K562 (cell line): ENCODE measurements at regions not wholly inside any gene's neighbourhood (a gene's known extent, or its start where the extent isn't known, plus 50 kb on each side); places are given as distances from the start of the nearest gene placed in this dataset.
A peak's percentile ranks its signal among the peaks of the same experiment; 100 is the strongest.
"Not testable (repeated sequence)": the region's sequence is repeated elsewhere in the genome, so short reads cannot be mapped to it uniquely, and the experiment has no call there.

Experiments
- ATAC-seq: fragments of 200-7000 bp; cut with Tn5 transposase; 3 replicates; pipeline ENCODE4 v1.9.1; 2020; ENCODE audit warnings: moderate library complexity
- BruUV-seq: library from RNA; stranded (reverse); fragments of 400-500 nt; replicated peaks from 2 replicates; lab custom pipeline; 2021; lab: Mats Ljungman, UMichigan
- CTCF ChIA-PET: fragments of 300-600 bp; formaldehyde crosslinking; extraction: SDS; loops from one replicate; lab custom pipeline; 2021; ENCODE audit warnings: low intra/inter-chr PET ratio; lab: Yijun Ruan, JAX
- POLR2A ChIA-PET: fragments of 300-600, 350-650 bp; sonication (Branson Sonifier 250); formaldehyde crosslinking; extraction: SDS; loops from one replicate; lab custom pipeline; 2021; ENCODE audit warnings: antibody characterized with exemption, inconsistent platforms; lab: Yijun Ruan, JAX
- DNase-seq, 4 experiments: peaks; one replicate each; pipeline versions ENCODE4 v3.0.0 to v3.0.0-alpha.2; 2011 to 2018; ENCODE audit warnings: low spot score in 3 of 4, mixed read lengths in 3 of 4; ENCODE audit errors: extremely low read depth in 1 of 4
- FAIRE-seq: peaks from 2 replicates; lab custom pipeline; 2011; peaks lifted over from hg19 to GRCh38; lab: Jason Lieb, UNC
- H2AFZ ChIP-seq: 2 replicates; pipeline ENCODE4 v1.6.0; 2011; ENCODE audit warnings: low read depth, low read length, control low read depth, inconsistent platforms
- H3K27ac ChIP-seq: fragments of 200-600 bp; 3 replicates; pipeline ENCODE4 v1.8.0; 2011; ENCODE audit warnings: low read depth, mild to moderate bottlenecking, control low read depth, inconsistent platforms, low read length, moderate library complexity, mixed read lengths; ENCODE audit errors: extremely low read depth
- H3K27me3 ChIP-seq, 2 experiments: fragments of 300-600 bp in 1 of 2; 2 replicates in 1 of 2; 3 replicates in 1 of 2; pipeline versions ENCODE4 v1.6.0 to v1.8.0; 2011; ENCODE audit warnings: inconsistent platforms in 2 of 2, low read length in 2 of 2, mild to moderate bottlenecking in 1 of 2, mixed read lengths in 1 of 2, moderate library complexity in 1 of 2; ENCODE audit not compliant: control insufficient read depth in 2 of 2, insufficient read depth in 2 of 2
- H3K36me3 ChIP-seq: fragments of 300-600 bp; 3 replicates; pipeline ENCODE4 v1.8.0; 2011; ENCODE audit warnings: mild to moderate bottlenecking, low read length, inconsistent platforms; ENCODE audit not compliant: control insufficient read depth, insufficient read depth
- H3K4me1 ChIP-seq, 2 experiments: fragments of 200-600 bp in 1 of 2; replicated peaks in 1 of 2; 2 replicates in 1 of 2; 3 replicates in 1 of 2; pipeline versions ENCODE4 v1.5.1 to v1.8.0; 2011; ENCODE audit warnings: inconsistent platforms in 2 of 2, low read length in 2 of 2, mild to moderate bottlenecking in 1 of 2, mixed read lengths in 1 of 2, moderate library complexity in 1 of 2; ENCODE audit not compliant: control insufficient read depth in 2 of 2, insufficient read depth in 2 of 2
- H3K4me2 ChIP-seq: 2 replicates; pipeline ENCODE4 v1.6.1; 2011; ENCODE audit warnings: low read length, control low read depth, inconsistent platforms, mixed read lengths; ENCODE audit not compliant: insufficient read depth
- H3K4me3 ChIP-seq: fragments of 200-600 bp; sonication (generic), shearing (Covaris generic); 2 replicates; pipeline ENCODE4 v1.5.1; 2016; ENCODE audit warnings: control low read depth, inconsistent platforms
- H3K79me2 ChIP-seq: fragments of 200-600 bp; 3 replicates; pipeline ENCODE4 v1.8.0; 2011; ENCODE audit warnings: low read length, inconsistent platforms; ENCODE audit not compliant: control insufficient read depth, insufficient read depth
- H3K9ac ChIP-seq, 2 experiments: 2 replicates each; pipeline versions ENCODE4 v1.6.0 to v1.6.1; 2011; ENCODE audit warnings: low read depth in 2 of 2, low read length in 2 of 2, control low read depth in 1 of 2, inconsistent platforms in 1 of 2, mild to moderate bottlenecking in 1 of 2, mixed read lengths in 1 of 2; ENCODE audit not compliant: insufficient read depth in 1 of 2
- H3K9me1 ChIP-seq: one replicate; pipeline ENCODE4 v1.6.0; 2011; ENCODE audit warnings: inconsistent platforms, mild to moderate bottlenecking, low read length, moderate library complexity; ENCODE audit not compliant: control insufficient read depth, insufficient read depth
- H3K9me3 ChIP-seq: replicated peaks from 2 replicates; pipeline ENCODE4 v1.5.1; 2011; ENCODE audit warnings: low read depth, low read length, inconsistent platforms; ENCODE audit not compliant: control insufficient read depth, insufficient read depth
- H4K20me1 ChIP-seq: replicated peaks from 2 replicates; pipeline ENCODE4 v1.6.1; 2011; ENCODE audit warnings: low read length, inconsistent platforms, mixed read lengths; ENCODE audit not compliant: control insufficient read depth, insufficient read depth
- ATF1 ChIP-seq, 2 experiments: fragments of 450-650 bp in 1 of 2; IDR thresholded peaks; 2 replicates each; pipeline ENCODE4 v1.6.1; 2016; ENCODE audit warnings: missing compliant biosample characterization in 1 of 2, missing genetic modification characterization in 1 of 2
- BHLHE40 ChIP-seq: IDR thresholded peaks from 2 replicates; pipeline ENCODE4 v1.6.1; 2011; ENCODE audit warnings: low read length, improper control_type of control experiment
- CBFA2T3 ChIP-seq: fragments of 450-650 bp; IDR thresholded peaks from 2 replicates; pipeline ENCODE4 v1.6.1; 2017
- CREB1 ChIP-seq, 2 experiments: sonication (generic) in 1 of 2; formaldehyde crosslinking in 1 of 2; IDR thresholded peaks; 2 replicates each; pipeline versions ENCODE4 v1.6.1 to v1.8.0; 2012 to 2022; ENCODE audit warnings: inconsistent platforms in 1 of 2, mild to moderate bottlenecking in 1 of 2, missing genetic modification reagents in 1 of 2, moderate library complexity in 1 of 2
- CREM ChIP-seq: IDR thresholded peaks from 2 replicates; pipeline ENCODE4 v1.6.1; 2014; ENCODE audit warnings: antibody characterized with exemption, low read depth
- MYNN ChIP-seq, 2 experiments: sonication (generic); formaldehyde crosslinking in 1 of 2; IDR thresholded peaks; 2 replicates each; pipeline versions ENCODE4 v1.5.0 to v1.6.1; 2016 to 2020; ENCODE audit warnings: antibody characterized with exemption in 1 of 2, missing genetic modification reagents in 1 of 2
- RCOR1 ChIP-seq, 2 experiments: IDR thresholded peaks; 2 replicates each; pipeline ENCODE4 v1.6.1; 2012; ENCODE audit warnings: low read depth in 2 of 2, low read length in 2 of 2, borderline replicate concordance in 1 of 2, improper control_type of control experiment in 1 of 2
- TCF3 ChIP-seq: sonication (generic); formaldehyde crosslinking; IDR thresholded peaks from 2 replicates; pipeline ENCODE4 v1.4.0; 2020; ENCODE audit warnings: mild to moderate bottlenecking, missing genetic modification reagents
- TEAD4 ChIP-seq, 2 experiments: sonication (generic) in 1 of 2; formaldehyde crosslinking in 1 of 2; IDR thresholded peaks; 2 replicates each; pipeline versions ENCODE4 v1.6.1 to v1.8.0; 2012 to 2022; ENCODE audit warnings: borderline replicate concordance in 1 of 2, inconsistent platforms in 1 of 2, low read length in 1 of 2, mild to moderate bottlenecking in 1 of 2, missing genetic modification reagents in 1 of 2
- VEZF1 ChIP-seq: fragments of 200-800 bp; sonication (Bioruptor generic); IDR thresholded peaks from 2 replicates; pipeline ENCODE4 v1.6.1; 2017; ENCODE audit warnings: missing genetic modification characterization, missing compliant biosample characterization
- WGBS: fragments of 100-300 bp; shearing (Covaris generic); methylation state at CpG from one replicate; pipeline ENCODE4 v1.1.6; 2016; ENCODE audit warnings: low coverage, mixed read lengths; ENCODE audit not compliant: insufficient coverage; ENCODE audit errors: missing lambda C conversion rate; 5-methylcytosine and 5-hydroxymethylcytosine counted together
- in situ Hi-C: fragments of 300-500 bp; cut with MboI; formaldehyde crosslinking; loops from 4 replicates; pipeline ENCODE4 v1.15.0; 2018; ENCODE audit warnings: inconsistent platforms, mixed read lengths
- intact Hi-C: fragments of 100-400 bp; cut with micrococcal nuclease; formaldehyde crosslinking; loops from 2 replicates; pipeline ENCODE4 v1.14.2; 2022

- in situ Hi-C loops (loop anchor here (5.0 kb wide), 1 partner anchor 525 kb away; no protein-coding TSS in a partner anchor), intact Hi-C loops (loop anchor here (10.0 kb wide), 1 partner anchor 67 kb away; no protein-coding TSS in a partner anchor)
- CTCF ChIA-PET, H3K4me2 ChIP-seq, BruUV-seq, H3K9ac ChIP-seq, H3K9me1 ChIP-seq, DNase-seq, FAIRE-seq, H4K20me1 ChIP-seq, H3K27me3 ChIP-seq, H2AFZ ChIP-seq, H3K27ac ChIP-seq, H3K9me3 ChIP-seq, POLR2A ChIA-PET, H3K4me3 ChIP-seq, H3K79me2 ChIP-seq: not testable (repeated sequence)
- peaks cover 21% of the 10 kb centered on the region; the same call in 1 of the 3 replicates for H3K36me3 ChIP-seq
- peaks cover 7 to 12% of the 10 kb centered on the region in 2 experiments; a peak in 3 of 5 replicates for H3K4me1 ChIP-seq
- ATAC-seq = peak; percentile 6; the same call in 2 of the 3 replicates
- 95% methylated on average over 6 of the region's 15 CpGs for WGBS
These were observed 81.9 kb upstream of the SAMD11 start for GRCh38 chr1:841671-842425.

GRCh38 chr1:842799-843198 is 80.9 kb upstream of the SAMD11 start:
- POLR2A ChIA-PET; H3K27ac ChIP-seq; CTCF ChIA-PET; BruUV-seq; H3K4me3 ChIP-seq; H3K79me2 ChIP-seq; H3K27me3 ChIP-seq; H3K9me3 ChIP-seq; H2AFZ ChIP-seq; H4K20me1 ChIP-seq; H3K9me1 ChIP-seq; TF ChIP-seq CREB1 (IDR thresholded peaks at IDR 0.05); TEAD4 (CRISPR knock-in tag; IDR thresholded peaks at IDR 0.05; ENCODE audit: borderline replicate concordance); MYNN (CRISPR knock-in tag; IDR thresholded peaks at IDR 0.05); ATF1 (CRISPR knock-in tag; IDR thresholded peaks at IDR 0.05): not testable (repeated sequence)
- peak overlapping the region; percentile 70 for H3K4me2 ChIP-seq
- WGBS = 3% methylated on average over 10 of the region's 10 CpGs
- in situ Hi-C loops (loop anchor here (5.0 kb wide), 1 partner anchor 525 kb away; no protein-coding TSS in a partner anchor), intact Hi-C loops (loop anchor here (10.0 kb wide), 1 partner anchor 68 kb away; no protein-coding TSS in a partner anchor)
- peak; percentile 89 for FAIRE-seq
- peak; percentile 44 to 85 (median 64) for DNase-seq
- peak overlapping the region in 1 of 2 experiments; percentile 10; a peak in 2 of 4 replicates for H3K9ac ChIP-seq
- H3K36me3 ChIP-seq = peaks cover 25% of the 10 kb centered on the region; the same call in 1 of the 3 replicates
- H3K4me1 ChIP-seq = peaks cover 7 to 12% of the 10 kb centered on the region in 2 experiments; a peak in 3 of 5 replicates
- ATAC-seq = peak; percentile 100
- TF ChIP-seq CREB1 (CRISPR knock-in tag; IDR thresholded peaks at IDR 0.05) = 0 out of 2 replicates have a peak, but pooled peaks have one; percentile 24
- 0 out of 2 replicates have a peak, but pooled peaks have one; percentile 8 for TF ChIP-seq TEAD4 (IDR thresholded peaks at IDR 0.05; ENCODE audit: low read length)
- peak; percentile 33 for TF ChIP-seq CBFA2T3
- TF ChIP-seq CREM = peak; percentile 61; the same call in 1 of the 2 replicates
- peak; percentile 72 for TF ChIP-seq TCF3 (CRISPR knock-in tag)
- TF ChIP-seq MYNN (IDR thresholded peaks at IDR 0.05) = 0 out of 2 replicates have a peak, but pooled peaks have one; percentile 40
- 0 out of 2 replicates have a peak, but pooled peaks have one; percentile 27 for TF ChIP-seq ATF1 (tag; IDR thresholded peaks at IDR 0.05)
- peak; percentile 63; the same call in 1 of the 2 replicates for TF ChIP-seq BHLHE40
- TF ChIP-seq RCOR1 (IDR thresholded peaks at IDR 0.05; ENCODE audit: borderline replicate concordance in 1 of 2, low read depth in 2 of 2, low read length in 2 of 2) = peak in 1 of 2 experiments; percentile 84; a peak in 2 of 4 replicates
- peak; percentile 61; the same call in 1 of the 2 replicates for TF ChIP-seq VEZF1
